Naive thymus-derived CD4-positive, alpha-beta T cell (primary cell): ENCODE measurements at regions not wholly inside any gene's neighbourhood (a gene's known extent, or its start where the extent isn't known, plus 50 kb on each side); places are given as distances from the start of the nearest gene placed in this dataset.

Experiments
- ATAC-seq: fragments of 150-1000 bp; cut with Tn5 transposase; 2 replicates; pipeline ENCODE4 v1.10.0; 2021; ENCODE audit warnings: mild to moderate bottlenecking, moderate library complexity
- CTCF ChIA-PET: fragments of 350-600 bp; sonication (Branson Sonifier 250); formaldehyde crosslinking; loops from one replicate; lab custom pipeline; 2021; ENCODE audit warnings: antibody characterized with exemption; lab: Charles Lee
- POLR2A ChIA-PET: fragments of 350-600 bp; sonication (Branson Sonifier 250); formaldehyde crosslinking; loops from one replicate; lab custom pipeline; 2021; ENCODE audit warnings: antibody characterized with exemption, inconsistent platforms; lab: Charles Lee
- DNase-seq, 9 donors: peaks; one replicate each; pipeline versions ENCODE4 v3.0.0 to v3.0.0-alpha.2; 2020 to 2022; ENCODE audit warnings: mixed read lengths in 1 of 9
- H3K27ac ChIP-seq: one replicate; pipeline ENCODE4 v1.7.0; 2013; ENCODE audit warnings: mild to moderate bottlenecking, low read depth, low read length, moderate library complexity
- H3K27me3 ChIP-seq, 2 donors: one replicate each; pipeline ENCODE4 v1.7.0; 2013; ENCODE audit warnings: low read length in 2 of 2, mild to moderate bottlenecking in 2 of 2, moderate library complexity in 2 of 2; ENCODE audit not compliant: control insufficient read depth in 2 of 2, insufficient read depth in 2 of 2
- H3K36me3 ChIP-seq, 3 experiments: 1 replicate in 2 of 3; 2 replicates in 1 of 3; pipeline ENCODE4 v1.7.0; 2013; ENCODE audit warnings: low read length in 3 of 3, mild to moderate bottlenecking in 3 of 3, moderate library complexity in 1 of 3; ENCODE audit not compliant: insufficient read depth in 3 of 3, control insufficient read depth in 2 of 3
- H3K4me1 ChIP-seq, 2 donors: one replicate each; pipeline ENCODE4 v1.7.0; 2013; ENCODE audit warnings: low read length in 2 of 2, mild to moderate bottlenecking in 2 of 2, moderate library complexity in 1 of 2; ENCODE audit not compliant: control insufficient read depth in 2 of 2, insufficient read depth in 2 of 2
- H3K4me3 ChIP-seq: 2 replicates; pipeline ENCODE4 v1.7.0; 2013; ENCODE audit warnings: mild to moderate bottlenecking, low read length
- H3K9me3 ChIP-seq, 3 experiments: 1 replicate in 2 of 3; 2 replicates in 1 of 3; pipeline ENCODE4 v1.7.0; 2013; ENCODE audit warnings: low read length in 3 of 3; ENCODE audit not compliant: control insufficient read depth in 2 of 3
- H3K27ac Mint-ChIP-seq, 9 donors: one replicate each; pipeline ENCODE4 v1.8.0; 2020 to 2022; ENCODE audit warnings: mixed read lengths in 9 of 9, mild to moderate bottlenecking in 8 of 9, moderate library complexity in 5 of 9, inconsistent platforms in 2 of 9
- H3K27me3 Mint-ChIP-seq, 5 donors: one replicate each; pipeline ENCODE4 v1.8.0; 2021 to 2022; ENCODE audit warnings: mixed read lengths in 5 of 5, mild to moderate bottlenecking in 1 of 5
- H3K36me3 Mint-ChIP-seq, 5 donors: one replicate each; pipeline ENCODE4 v1.8.0; 2020 to 2022; ENCODE audit warnings: mixed read lengths in 5 of 5, mild to moderate bottlenecking in 3 of 5, inconsistent platforms in 1 of 5
- H3K4me1 Mint-ChIP-seq, 7 donors: one replicate each; pipeline ENCODE4 v1.8.0; 2020 to 2022; ENCODE audit warnings: mixed read lengths in 7 of 7, mild to moderate bottlenecking in 3 of 7, inconsistent platforms in 1 of 7
- H3K4me3 Mint-ChIP-seq, 10 donors: one replicate each; pipeline ENCODE4 v1.8.0; 2020 to 2022; ENCODE audit warnings: mild to moderate bottlenecking in 10 of 10, mixed read lengths in 10 of 10, moderate library complexity in 6 of 10, inconsistent platforms in 2 of 10
- H3K9me3 Mint-ChIP-seq, 11 donors: one replicate each; pipeline ENCODE4 v1.8.0; 2020 to 2022; ENCODE audit warnings: mixed read lengths in 11 of 11, mild to moderate bottlenecking in 4 of 11, inconsistent platforms in 1 of 11, moderate library complexity in 1 of 11
- intact Hi-C, 2 donors: fragments of 100-400 bp; cut with micrococcal nuclease; formaldehyde crosslinking; loops; one replicate each; pipeline ENCODE4 v1.15.1; 2023

DNA sequence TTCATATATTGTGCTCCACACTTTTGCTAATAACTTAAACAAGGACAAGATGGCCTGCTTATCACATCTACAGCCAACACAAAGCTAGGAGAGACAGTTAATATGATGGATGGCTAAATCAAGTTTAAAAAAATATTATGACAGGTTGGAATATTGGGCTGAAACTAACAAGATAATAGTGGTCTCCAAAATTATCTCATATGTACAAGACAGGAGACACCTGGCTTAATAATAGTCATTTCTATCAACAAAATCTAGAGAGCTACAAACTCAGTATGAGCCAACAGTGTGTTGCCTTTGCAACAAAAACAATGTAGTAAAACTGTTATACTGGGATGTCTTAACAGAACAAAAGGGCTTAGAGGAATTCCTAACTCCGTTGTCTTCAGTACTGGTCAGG, 317.1 kb upstream of the COL8A1 start:
- ChIA-PET POLR2A (no interaction called here), CTCF (no interaction called here)
- Mint-ChIP-seq H3K27me3 (no peaks in the 10 kb centered on the region), H3K9me3 (peaks cover 0 to 4% (median 0%) of the 10 kb centered on the region in 11 donors), H3K27ac (no peak overlapping the region), H3K4me3 (no peak overlapping the region), H3K36me3 (no peaks in the 10 kb centered on the region), H3K4me1 (no peaks in the 10 kb centered on the region)
- no peak for DNase-seq
- Histone ChIP-seq H3K27me3 (no peaks in the 10 kb centered on the region), H3K4me1 (no peaks in the 10 kb centered on the region), H3K4me3 (no peak overlapping the region), H3K9me3 (no peaks in the 10 kb centered on the region), H3K27ac (no peak overlapping the region), H3K36me3 (no peaks in the 10 kb centered on the region)
- no peak for ATAC-seq
- intact Hi-C loops = no loop called here

DNA sequence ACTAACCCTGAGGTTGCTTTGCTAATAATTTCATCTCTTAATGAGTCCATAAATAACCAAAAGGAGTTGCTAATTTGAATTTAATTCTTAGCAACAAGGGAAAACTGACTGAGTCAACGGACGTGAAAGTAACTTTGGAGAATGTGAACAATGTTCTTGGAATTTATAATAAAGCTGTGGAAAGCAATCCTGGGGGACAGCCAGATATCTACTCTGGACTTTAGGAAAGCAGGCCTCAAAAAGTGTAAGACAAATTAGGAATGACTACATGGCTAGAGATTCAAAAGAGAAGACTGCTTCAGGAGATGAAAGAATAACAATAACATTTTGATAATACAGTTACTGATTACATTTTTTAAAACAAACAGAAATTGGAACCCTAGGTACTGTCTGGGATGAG, 318.4 kb upstream of the COL8A1 start:
- Mint-ChIP-seq H3K4me1 (no peaks in the 10 kb centered on the region), H3K9me3 (peaks cover 0 to 4% (median 0%) of the 10 kb centered on the region in 11 donors), H3K36me3 (no peaks in the 10 kb centered on the region), H3K27me3 (no peaks in the 10 kb centered on the region), H3K27ac (no peak overlapping the region), H3K4me3 (no peak overlapping the region)
- POLR2A ChIA-PET = no interaction called here
- Histone ChIP-seq H3K4me1 (no peaks in the 10 kb centered on the region), H3K4me3 (no peak overlapping the region), H3K9me3 (no peaks in the 10 kb centered on the region), H3K27ac (no peak overlapping the region), H3K27me3 (no peaks in the 10 kb centered on the region), H3K36me3 (no peaks in the 10 kb centered on the region)
- no peak for DNase-seq
- CTCF ChIA-PET = no interaction called here
- intact Hi-C loops = no loop called here
- ATAC-seq = no peak

DNA sequence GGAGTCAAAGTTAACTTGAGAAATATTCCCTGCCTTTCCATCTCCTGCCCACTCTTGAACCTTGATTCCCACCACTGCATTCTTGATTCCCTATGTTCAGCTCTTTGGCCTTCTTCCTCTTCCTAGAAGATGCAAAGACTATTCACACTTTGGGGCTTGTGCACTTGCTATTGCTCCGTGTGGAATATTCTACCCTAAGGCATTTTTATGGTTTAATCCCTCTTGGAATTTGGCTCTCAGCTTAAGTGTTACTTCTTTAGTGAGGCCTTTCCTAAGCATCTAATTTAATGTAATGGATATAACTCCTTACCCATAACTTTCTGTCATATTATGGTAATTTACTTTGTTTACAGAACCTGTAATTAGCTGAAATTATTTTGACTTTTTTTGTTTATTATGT, 318.9 kb upstream of the COL8A1 start:
- H3K27ac Mint-ChIP-seq = no peak overlapping the region
- Histone ChIP-seq H3K27ac (no peak overlapping the region), H3K36me3 (no peaks in the 10 kb centered on the region), H3K9me3 (no peaks in the 10 kb centered on the region), H3K4me1 (no peaks in the 10 kb centered on the region), H3K27me3 (no peaks in the 10 kb centered on the region), H3K4me3 (no peak overlapping the region)
- H3K36me3 Mint-ChIP-seq = no peaks in the 10 kb centered on the region
- no peak overlapping the region for H3K4me3 Mint-ChIP-seq
- H3K4me1 Mint-ChIP-seq = no peaks in the 10 kb centered on the region
- ATAC-seq (no peak), DNase-seq (no peak)
- peaks cover 0 to 4% (median 0%) of the 10 kb centered on the region in 11 donors for H3K9me3 Mint-ChIP-seq
- intact Hi-C loops = no loop called here
- CTCF ChIA-PET = no interaction called here
- POLR2A ChIA-PET = no interaction called here
- no peaks in the 10 kb centered on the region for H3K27me3 Mint-ChIP-seq

DNA sequence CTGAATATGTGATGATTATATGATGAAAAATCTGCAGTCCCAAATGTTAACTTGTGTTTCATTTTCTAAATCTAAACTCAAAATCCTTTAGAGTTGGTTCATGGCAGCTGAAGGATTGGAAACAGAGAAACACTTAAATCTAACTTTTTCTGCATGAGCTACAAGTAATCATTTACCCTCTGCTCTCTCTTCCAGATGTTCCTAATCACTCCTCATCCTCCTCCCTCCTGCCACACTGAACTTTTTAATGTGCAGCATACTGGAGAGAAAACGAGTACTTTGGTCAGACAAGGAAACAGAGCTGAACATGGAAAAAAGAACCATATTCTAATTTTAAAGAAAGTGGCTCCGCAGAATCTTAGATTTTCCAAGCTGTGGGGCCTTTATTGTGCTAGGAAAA, 321.2 kb upstream of the COL8A1 start:
- Histone ChIP-seq H3K36me3 (no peaks in the 10 kb centered on the region), H3K27ac (no peak overlapping the region), H3K27me3 (no peaks in the 10 kb centered on the region), H3K9me3 (no peaks in the 10 kb centered on the region), H3K4me3 (no peak overlapping the region), H3K4me1 (no peaks in the 10 kb centered on the region)
- ChIA-PET CTCF (no interaction called here), POLR2A (no interaction called here)
- no peak for DNase-seq
- no peaks in the 10 kb centered on the region for H3K27me3 Mint-ChIP-seq
- H3K4me3 Mint-ChIP-seq = no peak overlapping the region
- ATAC-seq = no peak
- H3K36me3 Mint-ChIP-seq = no peaks in the 10 kb centered on the region
- H3K4me1 Mint-ChIP-seq = no peaks in the 10 kb centered on the region
- H3K9me3 Mint-ChIP-seq = peaks cover 0 to 7% (median 2%) of the 10 kb centered on the region in 11 donors
- intact Hi-C loops = no loop called here
- no peak overlapping the region for H3K27ac Mint-ChIP-seq

DNA sequence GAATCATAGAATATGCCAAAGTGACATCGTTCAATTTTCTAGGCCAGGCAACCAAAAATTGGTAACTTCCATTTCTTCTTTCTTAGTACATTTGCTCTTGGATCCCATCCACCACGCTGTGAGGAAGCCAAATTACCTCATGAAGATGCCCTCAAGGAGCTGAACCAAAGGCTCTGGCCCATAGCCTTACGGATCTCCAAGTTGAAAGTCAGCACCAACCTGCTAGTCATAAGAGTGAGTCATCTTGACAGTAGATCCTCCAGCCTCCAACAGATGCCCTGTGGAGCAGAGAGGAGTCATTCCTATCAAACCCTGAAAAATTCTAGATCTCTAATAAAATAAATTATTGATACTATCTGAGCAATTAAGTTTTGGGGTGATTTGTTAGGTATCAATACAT, 322.5 kb upstream of the COL8A1 start:
- H3K4me1 ChIP-seq = no peaks in the 10 kb centered on the region
- no peak for DNase-seq
- no peak overlapping the region for H3K27ac Mint-ChIP-seq
- H3K9me3 ChIP-seq = no peaks in the 10 kb centered on the region
- ChIA-PET POLR2A (no interaction called here), CTCF (no interaction called here)
- no peaks in the 10 kb centered on the region for H3K4me1 Mint-ChIP-seq
- no peak overlapping the region for H3K4me3 ChIP-seq
- H3K4me3 Mint-ChIP-seq = no peak overlapping the region
- no peak overlapping the region for H3K27ac ChIP-seq
- no peak for ATAC-seq
- intact Hi-C loops = no loop called here
- H3K27me3 Mint-ChIP-seq = no peaks in the 10 kb centered on the region
- H3K27me3 ChIP-seq = no peaks in the 10 kb centered on the region
- H3K36me3 ChIP-seq = no peaks in the 10 kb centered on the region
- H3K36me3 Mint-ChIP-seq = no peaks in the 10 kb centered on the region
- H3K9me3 Mint-ChIP-seq = peaks cover 0 to 10% (median 4%) of the 10 kb centered on the region in 11 donors

DNA sequence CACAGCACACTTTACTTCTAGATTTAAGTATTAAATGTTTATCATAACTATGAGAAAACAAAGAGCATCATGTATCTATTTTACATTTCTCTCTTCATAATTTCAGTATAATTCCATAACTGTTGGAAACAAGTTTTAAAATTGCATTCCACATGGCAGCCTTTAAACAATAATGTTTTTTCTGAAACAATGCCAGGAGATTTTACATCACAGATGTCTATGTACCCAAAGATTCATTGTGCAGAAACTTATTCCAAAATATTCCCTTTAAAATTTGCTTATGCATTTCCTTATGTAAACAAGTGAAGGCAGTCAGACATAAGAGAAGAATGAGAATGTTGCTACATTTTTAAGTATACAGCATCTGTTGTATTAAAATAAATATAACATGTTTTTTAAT, 324.9 kb upstream of the COL8A1 start:
- peaks cover 0 to 19% (median 10%) of the 10 kb centered on the region in 11 donors for H3K9me3 Mint-ChIP-seq
- ATAC-seq = no peak
- POLR2A ChIA-PET = no interaction called here
- no peak overlapping the region for H3K27ac Mint-ChIP-seq
- H3K9me3 ChIP-seq = no peaks in the 10 kb centered on the region
- H3K4me3 Mint-ChIP-seq = no peak overlapping the region
- DNase-seq = no peak
- no peaks in the 10 kb centered on the region for H3K36me3 Mint-ChIP-seq
- no peaks in the 10 kb centered on the region for H3K27me3 ChIP-seq
- H3K27ac ChIP-seq = no peak overlapping the region
- intact Hi-C loops = no loop called here
- no peaks in the 10 kb centered on the region for H3K4me1 ChIP-seq
- CTCF ChIA-PET = no interaction called here
- H3K4me3 ChIP-seq = no peak overlapping the region
- no peaks in the 10 kb centered on the region for H3K36me3 ChIP-seq
- no peaks in the 10 kb centered on the region for H3K27me3 Mint-ChIP-seq
- H3K4me1 Mint-ChIP-seq = no peaks in the 10 kb centered on the region

DNA sequence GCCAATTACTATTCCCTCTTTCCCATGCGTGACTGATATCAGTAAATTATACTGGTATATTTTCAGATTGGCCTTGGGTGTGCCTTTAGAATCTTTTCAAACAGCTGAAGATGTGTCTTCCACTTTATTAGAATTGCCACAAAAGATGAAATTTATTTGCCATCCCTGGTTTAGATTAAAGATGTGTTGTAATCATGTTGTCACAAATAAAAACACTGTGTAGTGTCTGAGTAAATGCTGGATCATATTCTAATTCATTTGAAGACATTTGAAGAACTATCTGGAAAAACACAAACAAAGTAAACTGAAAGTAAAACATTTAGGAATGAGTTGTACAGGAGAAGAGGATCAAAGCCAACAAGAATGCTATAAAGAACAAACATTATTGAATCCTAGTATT, 339.7 kb upstream of the COL8A1 start:
- Histone ChIP-seq H3K4me1 (no peaks in the 10 kb centered on the region), H3K4me3 (no peak overlapping the region), H3K36me3 (no peaks in the 10 kb centered on the region), H3K9me3 (no peaks in the 10 kb centered on the region), H3K27me3 (no peaks in the 10 kb centered on the region), H3K27ac (no peak overlapping the region)
- no peak for ATAC-seq
- ChIA-PET CTCF (no interaction called here), POLR2A (no interaction called here)
- Mint-ChIP-seq H3K36me3 (no peaks in the 10 kb centered on the region), H3K9me3 (peaks cover 0 to 19% (median 4%) of the 10 kb centered on the region in 11 donors), H3K27ac (no peak overlapping the region), H3K27me3 (no peaks in the 10 kb centered on the region), H3K4me3 (no peak overlapping the region), H3K4me1 (no peaks in the 10 kb centered on the region)
- no peak for DNase-seq
- intact Hi-C loops = no loop called here
